ENCODE measurements at regions not wholly inside any gene's neighbourhood (a gene's known extent, or its start where the extent isn't known, plus 50 kb on each side); places are given as distances from the start of the nearest gene placed in this dataset.
"Not testable (repeated sequence)": the region's sequence is repeated elsewhere in the genome, so short reads cannot be mapped to it uniquely, and the experiment has no call there.

DNA sequence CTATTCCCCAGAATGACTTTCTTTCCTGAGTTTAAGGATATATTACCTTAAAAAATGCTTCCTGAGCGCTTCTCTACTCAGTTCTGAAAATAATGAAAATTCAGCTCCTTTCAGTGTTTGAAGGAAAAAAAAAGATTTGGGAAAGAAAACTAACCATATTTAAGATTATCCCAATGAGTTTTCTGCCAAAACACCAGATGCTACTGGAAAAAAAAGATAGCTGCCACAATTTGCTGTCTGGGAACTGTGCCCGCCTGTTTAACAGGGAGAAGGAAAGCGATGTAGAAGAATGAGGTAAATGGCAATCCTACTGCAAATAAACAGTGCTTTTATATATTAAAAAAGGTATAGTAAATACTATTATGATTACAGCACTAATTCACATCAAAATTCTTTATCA is 367.6 kb upstream of the PRICKLE1 start:
- DNase-seq = no peak

DNA sequence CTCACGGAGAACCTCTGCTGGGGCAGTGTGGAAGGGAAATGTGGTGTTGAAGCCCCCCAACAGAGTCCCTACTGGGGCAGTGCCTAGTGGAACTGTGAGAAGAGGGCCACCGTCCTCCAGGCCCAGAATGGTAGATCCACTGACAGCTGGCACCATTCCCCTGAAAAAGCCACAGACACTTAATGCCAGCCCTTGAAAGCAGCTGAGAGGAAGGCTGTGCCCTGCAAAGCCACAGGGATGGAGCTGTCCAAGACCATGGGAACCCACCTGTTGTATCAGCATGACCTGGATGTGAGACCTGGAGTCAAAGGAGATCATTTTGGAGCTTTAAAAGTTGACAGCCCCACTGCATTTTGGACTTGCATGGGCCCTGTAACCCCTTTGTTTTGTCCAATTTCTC is 363.5 kb upstream of the PRICKLE1 start:
- DNase-seq = no peak

DNA sequence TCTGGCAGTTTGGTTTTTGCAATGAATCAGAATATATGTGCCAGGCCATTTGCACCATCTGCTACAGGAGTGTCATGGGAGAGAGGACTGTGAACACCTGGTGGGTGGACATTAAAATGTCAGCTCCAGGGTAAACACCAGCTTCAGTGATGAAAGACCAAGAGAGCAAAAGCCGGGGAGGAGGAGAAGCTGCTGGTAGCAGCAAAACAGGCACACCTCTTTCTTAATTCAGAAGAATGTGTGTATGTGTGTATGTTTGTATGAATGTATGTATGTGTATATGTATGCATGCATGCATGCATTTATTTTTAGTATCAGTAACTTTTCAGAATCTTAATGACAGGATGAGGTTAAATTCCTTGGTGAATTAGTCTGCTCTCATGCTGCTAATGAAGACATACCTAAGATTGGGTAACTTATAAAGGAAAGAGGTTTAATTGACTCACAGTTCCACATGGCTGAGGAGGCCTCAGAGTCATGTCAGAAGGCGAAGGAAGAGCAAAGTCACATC is 357.4 kb upstream of the PRICKLE1 start:
- DNase-seq = no peak

DNA sequence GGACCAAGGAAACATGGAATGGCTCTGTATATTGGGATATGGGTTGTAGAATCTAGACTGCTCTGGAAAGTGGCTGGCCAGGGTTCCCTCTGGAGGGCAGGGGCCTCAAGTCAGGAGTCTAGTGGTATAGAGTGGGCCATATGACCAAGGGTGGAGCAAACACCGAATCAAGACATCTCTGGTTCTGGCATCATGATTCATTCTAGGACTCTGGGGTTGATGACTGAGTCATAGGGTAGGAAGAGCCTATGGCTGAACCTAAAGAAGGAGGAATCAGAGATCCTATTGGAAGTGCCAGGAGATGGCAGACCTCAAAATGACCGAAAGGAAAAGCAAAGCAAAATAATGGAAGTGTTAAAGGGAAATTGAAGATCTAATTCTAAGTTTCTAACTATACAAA is 356.4 kb upstream of the PRICKLE1 start:
- DNase-seq = no peak

DNA sequence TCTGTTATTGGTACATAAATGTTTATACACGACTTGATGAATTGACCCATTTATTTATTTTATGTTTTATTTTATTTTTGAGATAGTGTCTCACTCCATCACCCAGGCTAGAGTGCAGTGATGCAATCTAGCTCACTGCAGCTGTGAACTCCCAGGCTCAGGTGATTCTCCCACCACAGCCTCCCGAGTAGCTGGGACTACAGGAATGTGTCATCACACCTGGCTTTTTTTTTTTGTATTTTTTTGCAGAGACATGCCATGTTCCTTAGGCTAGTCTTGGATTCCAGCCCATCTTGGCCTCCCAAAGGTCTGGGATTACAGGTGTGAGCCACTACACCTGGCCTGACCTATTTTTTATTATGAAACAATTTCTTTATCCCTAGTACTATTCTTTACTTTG is 355.0 kb upstream of the PRICKLE1 start:
- no peak for DNase-seq

DNA sequence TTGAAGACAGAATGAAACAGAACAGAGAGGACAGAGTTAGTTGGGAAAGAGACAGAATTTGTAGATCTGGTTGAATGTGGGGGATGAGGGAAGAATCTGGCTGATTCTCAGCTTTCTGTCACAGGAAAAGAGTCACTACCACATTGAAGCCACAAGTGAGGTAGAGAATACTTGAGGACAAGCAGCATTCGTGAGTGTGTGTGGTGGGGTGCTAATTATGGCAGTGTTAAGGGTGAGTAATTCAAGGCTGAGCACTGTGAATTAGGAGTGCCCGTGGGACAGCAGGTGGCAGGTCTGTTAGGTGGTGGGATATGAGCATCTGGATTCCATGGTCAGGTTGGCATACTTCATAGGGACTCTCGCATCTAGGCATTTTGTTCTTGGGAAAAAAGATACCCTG is 347.4 kb upstream of the PRICKLE1 start:
- DNase-seq = no peak

DNA sequence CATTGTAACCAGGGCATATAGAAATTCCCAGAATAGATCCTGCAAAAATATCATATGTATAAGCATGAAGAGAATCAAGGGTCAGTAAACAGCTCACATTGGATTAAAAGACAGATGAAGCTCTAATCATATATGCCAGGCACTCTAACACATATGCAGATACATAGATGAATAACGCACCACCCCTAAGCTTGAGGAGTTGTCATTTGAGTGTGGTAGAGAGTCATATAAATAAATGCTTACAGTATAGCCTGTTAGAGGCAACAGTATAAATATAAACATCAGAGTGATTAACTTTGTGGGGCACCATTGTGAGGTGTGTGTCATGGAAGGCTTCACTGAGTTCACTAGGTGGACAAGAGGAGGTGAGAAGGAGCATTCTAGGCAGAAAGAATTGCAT is 346.7 kb upstream of the PRICKLE1 start:
- DNase-seq = no peak

DNA sequence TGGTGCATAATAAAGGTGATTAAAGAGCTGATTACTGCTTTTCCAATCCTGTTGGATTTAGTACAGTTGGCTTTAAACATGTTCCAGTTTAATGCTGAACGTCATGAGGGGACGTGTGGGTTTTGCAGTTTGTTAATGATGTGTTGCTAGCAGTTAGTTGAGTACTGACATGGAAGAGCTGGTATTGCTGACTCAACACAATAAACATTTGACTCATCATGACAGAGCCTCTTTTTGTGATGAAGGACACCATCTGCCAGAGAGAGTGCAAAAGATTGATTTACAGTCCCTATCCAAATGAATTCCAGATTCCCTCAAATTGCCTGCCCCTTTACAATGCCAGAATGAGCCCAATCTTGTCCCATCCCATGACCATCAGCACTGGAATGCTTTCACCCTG is 346.2 kb upstream of the PRICKLE1 start:
- no peak for DNase-seq

DNA sequence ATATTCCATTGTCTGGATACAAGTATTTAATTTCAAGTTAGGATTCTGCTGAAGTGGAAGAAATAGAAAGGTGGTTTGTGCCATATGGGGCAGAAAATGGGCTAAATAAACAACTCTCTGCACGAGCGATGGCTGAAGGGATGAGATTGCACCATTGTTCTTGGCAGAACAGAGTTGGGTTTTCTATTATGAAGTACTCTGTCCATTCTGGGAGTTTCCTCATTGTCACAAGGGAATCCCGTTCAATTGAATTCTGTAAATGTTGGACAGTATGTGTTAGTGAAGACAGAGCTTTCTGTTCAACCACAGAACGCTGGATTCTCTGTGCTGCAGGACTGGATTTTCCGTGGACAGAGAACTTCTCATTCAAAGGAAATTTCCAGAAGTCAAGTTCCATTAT is 345.5 kb upstream of the PRICKLE1 start:
- no peak for DNase-seq

DNA sequence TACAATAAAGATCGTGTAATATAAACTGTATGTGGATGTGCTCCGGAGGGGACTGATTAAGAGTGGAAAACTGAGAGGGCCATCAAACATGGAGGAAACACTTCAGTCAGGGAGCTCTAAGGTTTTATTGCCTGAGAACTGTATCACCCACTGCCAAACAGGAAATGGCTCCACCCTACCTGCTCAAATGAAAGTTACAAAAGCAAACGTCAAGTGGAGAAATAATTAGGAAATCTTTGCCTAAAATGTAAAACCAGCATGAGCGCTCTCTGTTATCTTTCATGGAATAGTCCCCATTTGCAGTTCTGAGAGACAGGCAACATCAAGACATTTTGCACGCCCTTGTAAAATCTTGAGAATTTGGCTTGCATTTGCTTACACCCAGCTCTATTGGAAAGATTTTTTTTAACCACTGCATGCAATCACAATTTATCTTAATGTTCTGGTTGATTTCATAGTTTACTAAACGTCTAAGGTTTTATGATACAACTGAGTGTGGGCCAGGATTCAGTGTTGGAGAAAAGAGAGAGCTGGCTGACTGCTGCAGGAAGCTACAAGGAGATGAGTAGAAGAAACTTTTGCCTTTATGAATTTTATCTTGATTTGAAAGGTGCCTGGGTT is 344.0 kb upstream of the PRICKLE1 start:
- DNase-seq = no peak

DNA sequence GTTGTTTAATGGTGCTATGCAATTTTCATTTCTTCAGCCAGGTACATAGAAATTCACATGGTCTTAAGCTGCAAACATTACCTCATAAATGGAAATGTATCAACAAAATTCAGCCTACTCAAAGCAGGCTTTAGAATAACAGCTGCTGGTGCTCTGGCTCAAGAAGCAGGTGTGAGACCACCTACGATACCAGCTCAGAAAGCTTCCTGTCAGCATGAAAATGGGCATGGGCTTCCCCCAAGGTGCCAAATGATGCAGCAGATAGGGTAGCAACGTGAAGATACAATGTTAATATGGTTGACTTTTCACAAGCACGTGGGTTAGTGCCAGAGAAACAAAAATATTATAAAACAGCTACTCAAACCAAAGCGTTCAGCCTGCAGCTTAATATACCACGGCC is 343.4 kb upstream of the PRICKLE1 start:
- no peak for DNase-seq

DNA sequence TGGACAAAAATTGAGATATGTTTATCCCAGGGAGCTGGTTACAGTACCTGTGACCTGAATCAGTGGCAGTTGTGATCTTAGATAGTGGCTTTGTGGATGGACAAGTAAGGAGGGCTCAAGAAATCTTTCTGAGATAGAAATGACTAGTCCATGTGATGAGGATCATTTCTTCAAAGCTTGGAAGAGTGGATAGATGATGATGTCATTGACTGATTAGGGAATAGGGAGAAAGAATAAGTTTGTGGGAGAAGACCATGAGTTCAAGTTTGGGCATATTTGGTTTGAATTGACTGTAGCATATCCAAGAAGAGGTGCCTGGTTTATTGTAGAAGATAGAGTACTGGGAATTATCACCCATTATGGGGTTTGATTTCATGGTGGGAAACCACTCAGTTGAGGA is 336.7 kb upstream of the PRICKLE1 start:
- DNase-seq = no peak

DNA sequence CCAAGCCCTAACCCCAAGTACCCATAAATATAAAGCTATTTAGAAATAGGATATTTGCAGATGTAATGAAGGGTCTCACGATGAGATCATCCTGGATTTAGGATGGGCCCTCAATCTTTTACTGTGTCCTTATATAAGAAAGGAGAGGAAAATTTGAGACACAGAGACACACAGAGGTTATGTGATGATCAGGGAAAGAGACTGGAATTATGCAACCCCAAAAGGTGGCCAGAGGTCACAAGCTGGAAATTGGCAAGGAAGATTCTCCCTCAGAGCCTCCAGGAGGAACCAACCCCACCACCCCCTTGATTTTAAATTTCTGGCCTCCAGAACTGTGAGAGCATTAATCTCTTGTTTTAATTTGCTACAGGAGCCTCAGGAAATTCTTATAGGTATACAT is 334.9 kb upstream of the PRICKLE1 start:
- DNase-seq = no peak

DNA sequence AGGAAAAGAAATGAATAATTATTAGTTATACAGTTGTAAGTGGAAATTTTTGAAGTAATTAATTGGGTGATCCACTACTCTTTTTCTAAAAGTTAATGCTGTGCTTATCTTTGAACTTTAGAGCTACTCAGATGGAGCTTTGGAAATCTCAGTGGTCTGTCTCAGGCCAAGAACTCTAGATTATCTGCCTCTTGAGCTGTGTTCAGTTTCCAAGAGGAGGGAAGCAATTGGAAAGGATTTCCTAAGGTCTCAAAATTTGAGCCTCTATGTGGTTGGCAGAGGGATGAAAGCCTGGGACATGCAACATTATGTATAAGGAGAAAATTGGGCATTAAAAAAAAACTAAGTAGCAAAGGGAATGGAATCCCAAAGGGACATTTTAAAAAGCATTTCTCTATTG is 334.0 kb upstream of the PRICKLE1 start:
- DNase-seq = no peak

DNA sequence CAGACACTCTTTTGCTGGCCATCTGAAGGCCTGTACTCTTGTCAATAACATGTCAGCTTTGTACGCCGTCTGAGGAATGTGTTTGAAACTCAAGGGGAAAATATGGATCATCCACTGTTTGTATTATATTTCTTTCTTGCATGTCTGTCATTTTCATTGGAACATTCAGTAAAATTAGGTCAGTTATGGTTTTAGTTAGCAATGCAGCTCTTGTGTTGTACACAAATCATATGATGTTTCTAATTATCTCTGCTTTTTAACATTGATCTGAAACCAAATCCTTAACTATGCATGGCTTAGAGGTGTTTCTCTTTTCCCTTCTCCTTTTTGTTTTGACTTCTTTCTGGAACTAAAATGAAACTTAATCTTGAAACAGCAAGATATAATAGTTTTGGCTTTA is 333.6 kb upstream of the PRICKLE1 start:
- no peak for DNase-seq

DNA sequence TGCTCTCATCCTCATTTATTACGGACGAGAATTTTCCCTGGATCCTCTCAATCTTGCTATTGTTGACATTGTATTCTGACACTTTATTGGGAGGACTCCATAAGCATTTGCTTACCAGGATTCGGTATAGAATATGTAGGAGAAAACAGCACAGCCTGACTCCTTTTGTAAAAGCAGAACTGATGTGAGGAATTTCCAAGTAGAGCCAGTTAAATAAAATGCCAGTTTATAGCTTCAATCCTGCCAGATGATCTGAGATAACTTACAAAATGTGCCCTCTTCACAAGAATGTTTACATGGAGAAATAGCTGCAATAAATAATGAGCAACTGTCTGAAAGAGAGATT is 332.9 kb upstream of the PRICKLE1 start:
- no peak for DNase-seq

DNA sequence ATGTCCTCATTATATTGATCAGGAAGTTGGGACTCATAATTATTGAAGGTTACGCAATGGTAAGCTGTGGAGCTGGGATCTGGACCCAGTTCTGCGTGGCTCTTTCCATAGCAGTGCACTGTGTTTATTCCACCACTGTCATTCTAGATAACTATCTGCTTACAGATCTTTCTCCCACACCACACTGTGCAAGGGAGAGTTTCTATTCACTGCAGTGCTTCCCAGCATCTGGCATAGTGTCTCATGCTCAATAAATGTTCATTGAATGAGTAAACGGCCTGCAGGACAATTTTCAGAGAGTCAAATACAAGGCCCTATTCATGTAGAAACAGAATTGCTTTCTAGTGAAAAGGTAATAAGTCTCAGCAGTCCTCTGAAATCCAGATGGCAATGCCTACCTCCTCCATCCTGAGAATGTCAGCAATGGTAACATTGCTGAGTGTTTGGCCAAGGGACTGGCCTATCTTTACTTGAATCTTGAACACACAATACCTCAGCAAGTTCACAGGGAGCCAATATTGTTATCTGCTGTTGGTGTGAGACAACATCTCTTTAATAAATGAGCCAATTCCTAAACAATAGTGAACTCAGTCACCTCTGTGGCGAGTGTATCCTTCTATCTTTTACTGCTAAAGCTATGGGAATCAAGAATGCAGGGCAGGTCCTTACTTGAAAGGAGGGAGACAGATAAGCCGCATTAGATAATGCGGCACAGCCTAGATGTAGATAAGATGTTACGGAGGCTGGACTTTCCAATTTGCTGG is 332.4 kb upstream of the PRICKLE1 start:
- no peak for DNase-seq

DNA sequence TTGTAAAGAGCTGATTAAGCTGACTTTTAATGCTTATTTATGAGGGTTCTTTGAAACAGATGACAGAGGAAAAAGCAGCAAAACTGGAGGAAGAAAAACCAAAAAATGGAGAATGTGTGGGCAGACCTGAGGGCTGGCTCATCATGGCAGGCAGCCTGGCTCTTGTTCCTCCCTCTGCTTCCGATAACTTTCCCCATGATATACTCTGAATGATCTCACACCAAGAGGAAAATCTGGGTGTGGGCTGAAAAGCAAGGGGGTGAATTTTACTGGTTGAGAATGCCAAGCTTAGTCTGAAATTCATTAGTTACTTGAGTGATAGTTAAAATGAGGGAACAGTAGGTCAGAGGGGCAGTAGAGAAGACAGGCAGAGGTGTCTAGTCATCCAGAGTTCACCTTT is 330.1 kb upstream of the PRICKLE1 start:
- no peak for DNase-seq

DNA sequence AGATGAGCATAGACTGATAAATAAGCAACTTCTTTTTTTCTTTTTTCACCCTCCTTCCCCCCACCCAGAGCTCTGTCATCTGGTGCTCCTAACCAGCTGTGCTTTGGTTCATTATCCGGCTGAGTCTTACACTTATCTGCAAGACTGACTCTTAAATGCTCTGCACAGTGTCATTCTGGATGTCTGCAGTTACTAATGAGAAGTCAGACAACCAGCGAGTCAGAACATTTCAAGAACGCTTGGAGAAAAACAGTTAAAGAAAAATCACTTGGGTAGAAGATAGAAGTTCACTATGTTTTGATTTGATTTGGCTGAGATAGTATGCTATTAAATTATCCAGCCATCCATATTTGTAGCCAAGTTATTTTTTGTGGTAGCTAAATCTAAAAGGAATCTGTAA is 328.9 kb upstream of the PRICKLE1 start:
- no peak for DNase-seq

DNA sequence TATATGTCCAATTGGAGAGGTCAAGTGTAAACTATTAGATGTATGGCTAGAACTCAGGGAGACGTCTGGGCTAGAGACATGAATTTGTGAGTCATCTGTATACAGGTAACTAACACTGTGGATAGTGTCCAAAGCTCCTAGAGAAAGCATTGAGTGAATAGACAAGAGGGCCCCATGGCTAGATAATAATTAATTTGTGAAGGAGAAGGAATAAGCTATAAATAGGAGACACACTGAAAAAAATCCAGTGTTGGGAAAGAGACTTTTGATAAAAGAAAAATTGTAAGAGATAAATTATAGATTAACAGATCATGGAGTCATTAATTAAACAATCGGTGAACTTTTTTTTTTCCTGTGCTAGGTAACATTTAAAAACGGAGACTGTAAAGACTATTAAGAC is 326.6 kb upstream of the PRICKLE1 start:
- DNase-seq = no peak

DNA sequence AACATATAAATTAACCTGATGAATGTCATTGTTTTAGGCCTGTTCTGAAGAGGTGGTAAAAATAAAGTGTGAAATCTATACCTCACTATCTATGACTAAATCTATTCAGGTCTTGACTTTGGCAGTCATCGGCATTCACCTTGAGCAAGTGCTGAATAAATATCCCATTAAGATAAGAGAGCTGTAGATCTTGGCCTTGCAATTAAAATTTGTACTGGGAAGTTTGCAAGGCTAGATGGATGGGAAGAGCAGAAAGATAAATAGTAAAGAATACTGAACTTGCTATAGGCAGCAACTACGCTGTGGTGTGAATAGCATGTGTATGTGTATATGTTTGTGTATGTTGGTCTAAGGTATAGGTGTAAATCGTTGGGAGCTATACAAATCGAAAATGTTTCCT is 325.9 kb upstream of the PRICKLE1 start:
- no peak for DNase-seq

DNA sequence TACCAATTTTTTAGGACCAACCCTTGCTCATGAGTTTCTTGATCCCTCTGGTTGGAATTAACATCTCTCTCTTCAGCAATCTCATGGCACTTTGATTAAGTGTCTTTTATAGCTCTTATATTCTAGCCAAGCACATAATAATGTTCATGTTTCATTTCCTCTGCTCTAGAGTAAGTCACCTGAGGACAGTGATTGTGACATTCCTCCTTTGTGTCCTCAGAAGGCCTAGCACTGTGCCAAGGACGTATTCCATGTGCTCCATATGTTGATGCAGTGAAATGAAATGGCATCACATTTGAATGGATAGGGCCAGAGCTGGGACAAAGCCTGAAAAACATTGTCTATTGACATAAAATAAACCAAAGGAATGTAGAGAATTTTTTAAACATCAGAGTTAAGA is 322.8 kb upstream of the PRICKLE1 start:
- DNase-seq = no peak

DNA sequence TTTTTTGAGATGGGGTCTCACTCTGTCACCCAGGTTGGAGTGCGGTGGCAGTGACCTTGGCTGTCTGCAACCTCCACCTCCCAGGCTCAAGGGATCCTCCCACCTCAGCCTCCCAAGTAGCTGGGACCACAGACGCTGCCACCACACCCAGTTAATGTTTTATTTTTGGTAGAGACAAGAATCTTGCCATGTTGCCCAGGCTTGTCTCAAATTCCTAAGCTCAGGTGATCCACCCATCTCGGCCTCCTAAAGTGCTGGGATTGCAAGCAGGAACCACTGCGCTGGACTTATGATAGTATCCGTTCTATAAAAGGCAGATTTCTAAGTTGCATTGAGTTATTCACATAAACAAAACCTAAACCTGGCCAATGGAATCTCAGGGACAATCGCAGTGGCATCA is 321.1 kb upstream of the PRICKLE1 start:
- no peak for DNase-seq

DNA sequence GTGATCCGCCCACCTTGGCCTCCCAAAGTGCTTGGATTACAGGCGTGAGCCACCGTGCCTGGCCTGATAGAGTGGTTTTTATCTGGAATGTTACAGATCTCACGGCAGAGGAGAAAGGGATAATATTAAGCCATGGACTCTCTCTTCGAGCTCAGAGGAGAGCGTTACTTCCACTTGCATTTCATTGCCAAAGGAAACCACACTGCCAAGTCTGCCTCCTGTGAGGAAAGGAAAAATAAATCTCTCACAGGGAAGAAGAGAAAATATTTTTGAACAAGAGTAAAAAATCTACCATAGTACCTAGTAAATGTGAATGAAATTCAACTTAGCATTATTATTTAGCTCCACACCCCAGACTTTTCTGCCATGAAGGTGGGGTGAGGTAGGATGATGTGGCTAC is 319.2 kb upstream of the PRICKLE1 start:
- DNase-seq = no peak

DNA sequence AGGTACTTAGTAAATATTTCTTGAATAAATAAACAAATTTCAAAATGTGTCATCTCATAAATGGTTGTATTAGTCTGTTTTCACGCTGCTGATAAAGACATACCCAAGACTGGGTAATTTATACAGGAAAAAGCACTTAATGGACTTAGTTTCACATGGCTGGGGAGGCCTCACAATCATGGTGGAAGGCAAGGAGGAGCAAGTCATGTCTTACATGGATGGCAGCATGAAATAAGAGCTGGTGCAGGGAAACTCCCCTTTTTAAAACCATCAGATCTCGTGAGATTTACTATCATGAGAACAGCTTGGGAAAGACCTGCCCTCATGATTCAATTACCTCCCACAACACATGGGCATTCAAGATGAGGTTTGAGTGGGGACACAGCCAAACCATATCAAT is 317.3 kb upstream of the PRICKLE1 start:
- DNase-seq = not testable (repeated sequence)

Measured in SIG-M5 (cell line).